ENCODE measurements at regions not wholly inside any gene's neighbourhood (a gene's known extent, or its start where the extent isn't known, plus 50 kb on each side); places are given as distances from the start of the nearest gene placed in this dataset.

DNA sequence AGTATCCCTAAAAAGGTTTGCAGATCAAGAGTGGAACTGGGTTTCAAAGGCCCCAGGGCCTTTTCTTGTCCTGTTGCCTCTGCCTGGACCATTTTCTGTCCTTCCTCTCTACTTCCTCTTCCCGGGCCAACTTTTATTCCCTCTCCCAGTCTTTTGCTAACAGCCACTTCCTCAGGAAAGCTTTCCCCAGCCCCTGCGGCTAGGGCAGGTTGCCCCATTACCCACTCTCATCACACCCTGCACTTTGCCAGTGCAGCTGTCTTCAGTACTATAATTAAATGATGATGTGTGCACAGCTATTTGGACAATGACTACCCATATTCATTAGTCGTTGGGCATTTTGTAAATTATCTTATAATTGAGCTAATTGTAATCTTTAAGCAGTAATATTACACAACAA is 150.5 kb upstream of the THBS1 start:
- no peak for TF ChIP-seq CTCF (IDR thresholded peaks at IDR 0.05; ENCODE audit: low read depth, low read length, missing control alignments)
- no peak overlapping the region for H3K4me3 ChIP-seq (replicated peaks; ENCODE audit: low read depth, low read length)
- DNase-seq (ENCODE audit: extremely low read depth, low read depth) = no peak

GRCh38 chr15:39431376-39431775 is 149.5 kb upstream of the THBS1 start:
- no peak for TF ChIP-seq CTCF (IDR thresholded peaks at IDR 0.05; ENCODE audit: low read depth, low read length, missing control alignments)
- no peak for DNase-seq (ENCODE audit: extremely low read depth, low read depth)
- H3K4me3 ChIP-seq (replicated peaks; ENCODE audit: low read depth, low read length) = no peak overlapping the region

DNA sequence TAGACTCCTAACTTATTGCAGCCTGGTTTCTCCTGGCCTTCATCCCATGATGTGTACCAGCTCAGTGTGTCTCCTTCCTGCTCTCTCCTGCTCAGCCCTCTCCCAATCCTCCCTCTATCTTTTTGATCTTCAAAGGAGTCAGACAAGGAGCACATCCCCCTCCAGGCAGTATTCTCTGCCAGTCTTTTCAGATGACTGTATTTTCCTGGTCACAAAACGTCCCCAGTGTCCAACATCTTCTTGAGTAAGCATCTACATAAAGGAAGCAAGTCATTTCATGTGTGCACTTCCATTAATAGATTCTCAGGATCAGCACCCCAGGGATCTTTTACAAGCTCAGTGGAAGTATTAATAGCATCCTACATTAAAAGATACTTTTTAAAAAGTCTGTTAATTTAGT is 148.9 kb upstream of the THBS1 start:
- DNase-seq (ENCODE audit: extremely low read depth, low read depth) = no peak
- TF ChIP-seq CTCF (IDR thresholded peaks at IDR 0.05; ENCODE audit: low read depth, low read length, missing control alignments) = no peak
- no peak overlapping the region for H3K4me3 ChIP-seq (replicated peaks; ENCODE audit: low read depth, low read length)

DNA sequence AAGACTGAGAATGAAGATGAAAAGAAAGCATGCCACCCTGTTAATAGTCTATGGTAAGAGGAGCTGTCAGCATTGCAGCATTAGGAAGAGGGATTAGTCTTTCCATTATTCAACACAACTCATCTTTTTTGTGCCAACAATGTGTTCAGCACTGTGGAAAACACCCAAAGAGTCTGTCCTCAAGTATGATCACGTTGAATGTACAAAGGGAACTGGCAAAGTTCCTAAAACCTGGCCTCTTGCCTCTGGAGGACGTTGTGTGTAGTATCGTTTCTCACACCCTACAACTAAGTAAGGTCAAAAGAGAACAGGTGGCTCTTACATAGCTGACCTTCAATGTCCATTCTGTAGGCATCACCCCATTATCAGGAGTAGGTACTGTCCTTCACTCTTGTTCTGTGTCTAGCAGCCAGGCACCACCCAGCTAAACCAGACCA is 147.9 kb upstream of the THBS1 start:
- H3K4me3 ChIP-seq (replicated peaks; ENCODE audit: low read depth, low read length) = no peak overlapping the region
- DNase-seq (ENCODE audit: extremely low read depth, low read depth) = no peak

GRCh38 chr15:39433376-39433775 is 147.5 kb upstream of the THBS1 start:
- no peak for DNase-seq (ENCODE audit: extremely low read depth, low read depth)
- TF ChIP-seq CTCF (IDR thresholded peaks at IDR 0.05; ENCODE audit: low read depth, low read length, missing control alignments) = no peak
- H3K4me3 ChIP-seq (replicated peaks; ENCODE audit: low read depth, low read length) = no peak overlapping the region

More for the DNA sequence above, 147.9 kb upstream of the THBS1 start:
- no peak for TF ChIP-seq CTCF (IDR thresholded peaks at IDR 0.05; ENCODE audit: low read depth, low read length, missing control alignments)

DNA sequence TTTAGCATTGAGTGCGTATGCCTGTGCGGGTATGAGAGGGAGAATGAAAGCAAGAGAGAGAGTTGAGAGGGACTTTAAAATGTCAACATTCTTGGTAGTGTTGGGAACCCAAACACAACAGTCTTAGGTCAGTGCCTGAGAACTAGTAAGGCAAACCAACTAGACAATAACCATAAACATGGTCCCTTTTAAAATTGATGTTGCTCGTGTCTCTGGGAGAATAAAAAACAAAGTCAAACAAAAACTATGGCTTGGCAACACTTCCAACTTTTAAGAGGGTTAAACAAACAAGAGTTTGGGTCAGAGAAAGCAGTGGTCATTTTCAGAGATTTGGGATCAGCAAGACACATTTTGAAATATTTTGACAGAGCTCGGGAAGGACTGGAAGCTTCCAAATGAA is 146.7 kb upstream of the THBS1 start:
- DNase-seq (ENCODE audit: extremely low read depth, low read depth) = no peak
- TF ChIP-seq CTCF (IDR thresholded peaks at IDR 0.05; ENCODE audit: low read depth, low read length, missing control alignments) = no peak
- H3K4me3 ChIP-seq (replicated peaks; ENCODE audit: low read depth, low read length) = no peak overlapping the region

DNA sequence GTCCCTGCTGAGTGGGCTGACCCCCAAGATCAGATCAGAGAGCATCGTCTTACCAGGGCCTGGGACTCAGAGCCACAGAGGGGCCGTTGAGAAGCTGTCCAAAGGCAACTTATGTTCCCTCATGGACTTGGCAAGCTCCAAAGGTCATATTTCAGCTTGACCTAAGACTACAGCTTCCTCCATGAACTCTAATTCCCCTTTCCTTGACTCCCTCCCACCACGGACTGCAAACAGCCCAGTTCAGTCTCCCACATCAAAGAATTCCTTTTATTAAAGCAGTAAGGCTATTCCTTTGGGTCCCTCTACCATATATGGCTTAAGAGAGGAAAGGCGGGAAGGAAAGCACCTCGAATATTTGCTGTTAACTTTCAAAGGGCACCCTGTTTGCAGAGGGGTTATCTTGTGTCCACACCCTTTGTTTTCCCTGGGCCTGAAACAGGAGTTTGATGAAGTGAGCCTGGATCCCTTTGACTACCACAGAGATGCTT is 146.1 kb upstream of the THBS1 start:
- DNase-seq (ENCODE audit: extremely low read depth, low read depth) = no peak
- H3K4me3 ChIP-seq (replicated peaks; ENCODE audit: low read depth, low read length) = no peak overlapping the region
- no peak for TF ChIP-seq CTCF (IDR thresholded peaks at IDR 0.05; ENCODE audit: low read depth, low read length, missing control alignments)

Measured in HFF-Myc (cell line).